GM18505 (cell line): ENCODE measurements at regions not wholly inside any gene's neighbourhood (a gene's known extent, or its start where the extent isn't known, plus 50 kb on each side); places are given as distances from the start of the nearest gene placed in this dataset.
A peak's percentile ranks its signal among the peaks of the same experiment; 100 is the strongest.

ENCODE experiments used
- ATAC-seq: cut with Tn5 transposase; IDR thresholded peaks from one replicate; pipeline ENCODE4 v1.9.1; 2021; ENCODE audit not compliant: unreplicated experiment
- POLR2A ChIP-seq: IDR thresholded peaks from 4 replicates; pipeline ENCODE4 v1.6.1; 2011; ENCODE audit warnings: borderline replicate concordance; ENCODE audit not compliant: insufficient read depth, insufficient read length; ENCODE audit errors: extremely low read depth

DNA sequence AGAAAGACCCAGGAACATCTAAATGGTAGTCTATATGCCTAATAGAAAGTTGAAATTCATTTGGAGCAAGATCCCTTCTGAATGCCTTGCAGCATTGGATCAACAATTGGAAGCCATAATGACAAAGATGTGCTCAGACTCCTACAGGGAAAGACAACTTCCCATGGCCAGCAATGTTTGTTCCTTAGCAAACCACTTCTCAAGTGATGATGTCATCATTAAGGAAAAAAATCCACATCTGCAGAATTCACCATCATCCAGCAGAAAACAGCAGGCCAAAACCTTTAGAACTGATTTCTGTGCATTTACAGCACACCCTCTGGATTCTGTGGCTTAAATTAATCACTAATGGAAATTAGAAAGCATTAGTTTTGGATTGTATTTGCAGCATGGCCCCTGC, 82.4 kb upstream of the ZIC3 start:
- no peak for TF ChIP-seq POLR2A
- ATAC-seq: no peak

GRCh38 chrX:137482136-137482535, 83.8 kb upstream of the ZIC3 start:
- no peak for TF ChIP-seq POLR2A
- ATAC-seq: no peak

DNA sequence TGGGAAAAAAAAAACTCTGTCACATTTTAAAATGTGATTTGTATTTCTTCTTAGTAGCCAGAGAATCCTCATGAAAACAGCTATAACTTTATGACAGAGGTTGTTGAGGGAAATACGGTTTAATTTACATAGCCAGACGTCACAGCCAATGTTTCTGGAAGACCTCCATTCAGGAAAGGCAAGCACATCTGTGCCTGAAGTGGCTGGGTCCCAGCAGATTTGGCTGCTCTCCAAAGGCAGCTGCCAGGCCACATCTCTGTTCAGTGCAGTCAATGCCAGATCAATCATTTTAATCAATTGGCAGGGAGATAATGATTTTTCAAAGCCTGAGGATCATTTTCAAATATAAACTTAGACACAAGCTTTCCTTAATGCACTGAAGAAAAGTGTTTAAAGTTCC, 86.5 kb upstream of the ZIC3 start:
- TF ChIP-seq POLR2A: no peak
- ATAC-seq: no peak

DNA sequence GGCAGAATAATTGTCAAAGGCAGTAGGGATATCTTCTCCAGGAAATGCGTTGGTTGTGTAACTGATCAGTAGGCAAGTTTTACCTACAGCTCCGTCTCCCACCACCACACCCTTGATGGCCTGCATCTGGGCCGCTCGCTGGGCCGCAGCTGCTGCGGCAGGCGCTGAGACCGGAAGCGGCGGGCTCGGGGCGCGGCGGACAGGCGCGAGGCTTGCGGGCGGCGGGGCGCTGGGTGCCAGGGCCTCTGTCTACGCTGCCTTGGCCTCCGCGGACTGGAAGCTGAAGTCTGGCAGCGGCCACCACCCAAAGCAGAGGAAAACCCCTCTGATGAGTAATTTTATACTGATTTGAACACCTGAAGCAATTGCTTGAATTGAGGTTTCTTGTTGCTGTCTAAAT, 124.2 kb upstream of the ZIC3 start:
- ATAC-seq: no peak
- TF ChIP-seq POLR2A: no peak

GRCh38 chrX:137432609-137433008, 133.3 kb upstream of the ZIC3 start:
- no peak for TF ChIP-seq POLR2A
- ATAC-seq: peak; percentile 62

- no peak for TF ChIP-seq POLR2A
- no peak for ATAC-seq
These were observed 134.0 kb upstream of the ZIC3 start for GRCh38 chrX:137431693-137432488.

- no peak for ATAC-seq
- no peak for TF ChIP-seq POLR2A
These were observed 134.9 kb upstream of the ZIC3 start for GRCh38 chrX:137430984-137431475.

- no peak for TF ChIP-seq POLR2A
- ATAC-seq: no peak
These were observed 135.6 kb upstream of the ZIC3 start for GRCh38 chrX:137430301-137430700.

DNA sequence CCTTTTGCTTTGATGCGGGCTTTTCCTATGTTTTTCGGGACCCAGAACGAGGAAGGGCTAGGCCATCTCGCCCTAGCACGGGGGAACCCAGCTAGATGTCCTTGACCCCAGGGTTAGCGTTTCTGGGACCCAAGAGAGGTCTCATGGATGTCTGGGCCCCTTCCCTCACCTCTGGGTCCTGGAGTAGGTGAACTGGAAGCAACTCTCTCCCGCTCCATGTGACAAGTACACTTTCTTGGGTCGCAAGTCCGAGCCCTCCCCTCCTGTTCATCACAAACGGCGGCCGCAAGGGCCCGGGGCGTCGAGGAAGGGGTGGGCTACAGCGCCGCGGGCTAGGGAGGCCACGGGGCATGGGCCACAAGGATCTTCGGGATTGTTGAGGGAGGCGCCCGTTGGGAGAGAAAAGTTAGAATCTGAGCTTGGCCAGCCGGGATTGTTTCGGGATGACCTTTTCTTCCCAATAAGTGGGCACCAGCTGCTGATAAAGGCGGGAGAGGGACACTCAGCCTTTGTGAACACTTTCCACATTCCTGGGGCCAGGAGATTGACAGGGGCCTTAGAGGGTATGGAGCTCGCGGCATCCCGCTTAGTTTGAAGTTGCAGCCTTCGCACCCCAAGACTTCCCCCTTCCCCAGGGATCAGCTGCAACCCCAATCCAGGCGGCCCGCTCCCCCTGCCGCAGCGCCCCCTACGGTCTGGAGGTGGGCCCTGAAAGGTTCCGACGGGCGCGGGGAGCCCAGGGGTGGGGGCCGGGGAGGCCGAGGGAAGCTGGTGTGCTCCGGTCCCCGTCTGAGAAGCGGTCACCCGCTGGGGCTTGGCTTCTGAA, 136.9 kb upstream of the ZIC3 start:
- TF ChIP-seq POLR2A: no peak
- no peak for ATAC-seq

- no peak for ATAC-seq
These were observed 137.7 kb upstream of the ZIC3 start for GRCh38 chrX:137428221-137428661.

DNA sequence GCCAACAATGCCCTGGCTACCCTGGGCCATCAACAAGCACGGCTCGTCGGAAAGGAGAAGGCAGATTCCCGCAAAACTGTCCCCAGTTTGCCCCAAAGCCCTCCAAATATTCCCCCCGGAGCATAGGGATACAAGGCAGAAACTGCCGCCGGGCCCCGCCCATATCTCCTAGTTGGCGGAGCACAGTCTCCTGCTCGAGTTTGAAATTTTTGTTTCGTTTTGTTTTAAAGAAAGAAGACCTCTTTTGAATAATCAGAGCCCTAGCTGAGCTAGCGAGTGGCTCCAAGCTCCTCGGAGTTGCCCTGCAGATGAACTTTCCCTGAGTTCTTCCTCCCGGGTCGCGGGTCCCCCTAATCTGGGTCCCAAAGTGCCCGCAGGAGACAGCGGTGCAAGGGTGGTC, 138.1 kb upstream of the ZIC3 start:
- ATAC-seq: no peak
- no peak for TF ChIP-seq POLR2A

More at GRCh38 chrX:137428221-137428661, 137.7 kb upstream of the ZIC3 start:
- TF ChIP-seq POLR2A: no peak

- TF ChIP-seq POLR2A: no peak
- ATAC-seq: no peak
These were observed 138.5 kb upstream of the ZIC3 start for GRCh38 chrX:137427426-137427778.

DNA sequence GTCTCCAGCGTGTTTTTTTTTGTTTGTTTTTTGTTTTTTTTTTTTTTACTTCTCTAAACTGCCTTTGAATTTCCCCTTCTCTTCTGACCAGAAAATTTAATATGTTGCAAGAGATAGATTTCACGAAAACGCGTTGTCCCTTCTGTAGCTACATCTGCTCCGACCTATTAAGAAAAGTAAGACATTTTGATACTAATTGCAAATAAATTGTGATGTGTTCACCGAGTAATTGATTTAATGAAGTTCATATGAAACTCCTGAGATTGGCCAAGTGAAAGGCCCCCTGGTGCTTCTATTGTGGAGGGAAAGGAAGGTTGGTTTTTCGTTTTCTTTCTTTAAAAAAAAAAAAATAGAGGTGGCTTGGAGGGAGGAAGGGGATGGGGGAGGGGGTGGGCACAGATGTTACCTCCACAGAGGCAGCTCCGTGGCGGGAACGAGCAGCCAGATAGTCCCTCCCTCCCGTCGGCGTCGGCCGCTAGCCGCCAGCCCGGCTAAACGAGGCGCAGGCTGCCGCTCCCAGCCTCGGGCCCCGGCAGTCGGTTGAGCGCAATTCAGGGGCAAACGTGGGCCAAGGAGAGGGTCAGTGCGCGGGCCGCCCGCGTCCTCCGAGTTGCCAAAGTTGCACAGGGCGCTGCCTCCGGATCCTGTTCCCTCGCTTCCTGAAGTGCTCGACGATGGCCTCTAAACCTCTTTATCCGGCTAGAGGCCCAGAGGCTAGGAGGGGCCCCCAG, 139.1 kb upstream of the ZIC3 start:
- ATAC-seq: no peak
- no peak for TF ChIP-seq POLR2A
